DOHH2 (cell line): ENCODE measurements at regions not wholly inside any gene's neighbourhood (a gene's known extent, or its start where the extent isn't known, plus 50 kb on each side); places are given as distances from the start of the nearest gene placed in this dataset.

Experiments used
- H3F3A ChIP-seq: fragments of 200-600 bp; sonication (generic), shearing (Covaris generic); 2 replicates; pipeline ENCODE4 v1.6.0; 2016; ENCODE audit warnings: antibody characterized with exemption, mild to moderate bottlenecking; ENCODE audit not compliant: control insufficient read depth, insufficient read depth
- H3K27ac ChIP-seq: fragments of 200-600 bp; sonication (generic); 2 replicates; pipeline ENCODE4 v1.5.1; 2014; ENCODE audit warnings: low read depth, mild to moderate bottlenecking, low read length, moderate library complexity
- H3K27me3 ChIP-seq: fragments of 200-600 bp; sonication (generic); 2 replicates; pipeline ENCODE4 v1.6.1; 2014; ENCODE audit warnings: mild to moderate bottlenecking, low read length, mixed read lengths; ENCODE audit not compliant: control insufficient read depth
- H3K36me3 ChIP-seq: fragments of 200-600 bp; sonication (generic); 2 replicates; pipeline ENCODE4 v1.6.1; 2014; ENCODE audit warnings: mild to moderate bottlenecking, low read length, moderate library complexity, mixed read lengths; ENCODE audit not compliant: control insufficient read depth
- H3K4me1 ChIP-seq: fragments of 200-600 bp; sonication (generic); 2 replicates; pipeline ENCODE4 v1.6.1; 2014; ENCODE audit warnings: mild to moderate bottlenecking, low read length, mixed read lengths; ENCODE audit not compliant: control insufficient read depth
- H3K4me2 ChIP-seq: fragments of 200-600 bp; sonication (generic); 2 replicates; pipeline ENCODE4 v1.6.0; 2014; ENCODE audit warnings: mild to moderate bottlenecking, low read length, moderate library complexity
- H3K4me3 ChIP-seq: fragments of 200-600 bp; sonication (generic); 2 replicates; pipeline ENCODE4 v1.5.1; 2014; ENCODE audit warnings: mild to moderate bottlenecking, low read length, mixed read lengths
- H3K79me2 ChIP-seq: fragments of 200-600 bp; sonication (generic); 2 replicates; pipeline ENCODE4 v1.6.1; 2014; ENCODE audit warnings: mild to moderate bottlenecking, low read length, mixed read lengths; ENCODE audit not compliant: control insufficient read depth
- H3K9me2 ChIP-seq: fragments of 200-600 bp; sonication (generic); replicated peaks from 2 replicates; pipeline ENCODE4 v1.6.1; 2014; ENCODE audit warnings: mild to moderate bottlenecking, low read length, mixed read lengths; ENCODE audit not compliant: control insufficient read depth
- H3K9me3 ChIP-seq: fragments of 200-600 bp; sonication (generic); 2 replicates; pipeline ENCODE4 v1.6.1; 2014; ENCODE audit warnings: antibody characterized with exemption, low read length, mixed read lengths; ENCODE audit not compliant: control insufficient read depth, insufficient read depth
- H4K20me1 ChIP-seq: fragments of 200-600 bp; sonication (generic); 2 replicates; pipeline ENCODE4 v1.6.0; 2014; ENCODE audit warnings: low read depth, mild to moderate bottlenecking, antibody characterized with exemption, low read length, moderate library complexity; ENCODE audit not compliant: control insufficient read depth, insufficient read depth
- EZH2phosphoT487 ChIP-seq: fragments of 200-600 bp; sonication (generic); IDR thresholded peaks from 2 replicates; pipeline ENCODE4 v1.6.1; 2017; ENCODE audit warnings: borderline replicate concordance, mild to moderate bottlenecking, antibody characterized with exemption, low read length, moderate library complexity, mixed read lengths
- TF ChIP-seq, protein P1 (sequence below): fragments of 200-600 bp; sonication (generic); IDR thresholded peaks from one replicate; pipeline ENCODE4 v1.5.1; 2014; ENCODE audit warnings: antibody characterized with exemption, mild to moderate bottlenecking, low read depth, low read length; ENCODE audit not compliant: poor library complexity, severe bottlenecking

DNA sequence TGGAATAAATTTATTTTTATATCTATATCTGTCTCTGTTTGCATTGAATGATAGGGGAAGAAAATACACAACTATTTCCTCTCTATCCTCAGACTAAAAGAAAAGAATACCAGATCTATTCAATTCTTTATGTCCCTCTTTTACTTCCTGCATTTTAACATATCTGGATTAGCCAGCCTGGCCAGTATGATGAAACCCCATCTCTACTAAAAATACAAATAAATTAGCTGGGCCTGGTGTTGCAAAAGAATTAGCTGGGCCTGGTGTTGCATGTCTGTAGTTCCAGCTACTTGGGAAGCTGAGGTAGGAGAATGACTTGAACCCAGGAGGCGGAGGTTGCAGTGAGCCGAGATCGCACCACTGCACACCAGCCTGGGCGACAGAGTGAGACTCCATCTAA is 182.0 kb downstream of the LURAP1L start:
- H3K9me2 ChIP-seq: no peaks in the 10 kb centered on the region
- no peaks in the 10 kb centered on the region for H3F3A ChIP-seq
- H3K79me2 ChIP-seq: no peaks in the 10 kb centered on the region
- no peak overlapping the region for H3K27ac ChIP-seq
- no peaks in the 10 kb centered on the region for H4K20me1 ChIP-seq
- H3K4me2 ChIP-seq: no peak overlapping the region
- H3K9me3 ChIP-seq: no peaks in the 10 kb centered on the region; the same call in 1 of the 2 replicates
- H3K27me3 ChIP-seq: no peaks in the 10 kb centered on the region
- H3K4me3 ChIP-seq: no peak overlapping the region
- TF ChIP-seq EZH2phosphoT487: no peak
- TF ChIP-seq, protein P1, sequence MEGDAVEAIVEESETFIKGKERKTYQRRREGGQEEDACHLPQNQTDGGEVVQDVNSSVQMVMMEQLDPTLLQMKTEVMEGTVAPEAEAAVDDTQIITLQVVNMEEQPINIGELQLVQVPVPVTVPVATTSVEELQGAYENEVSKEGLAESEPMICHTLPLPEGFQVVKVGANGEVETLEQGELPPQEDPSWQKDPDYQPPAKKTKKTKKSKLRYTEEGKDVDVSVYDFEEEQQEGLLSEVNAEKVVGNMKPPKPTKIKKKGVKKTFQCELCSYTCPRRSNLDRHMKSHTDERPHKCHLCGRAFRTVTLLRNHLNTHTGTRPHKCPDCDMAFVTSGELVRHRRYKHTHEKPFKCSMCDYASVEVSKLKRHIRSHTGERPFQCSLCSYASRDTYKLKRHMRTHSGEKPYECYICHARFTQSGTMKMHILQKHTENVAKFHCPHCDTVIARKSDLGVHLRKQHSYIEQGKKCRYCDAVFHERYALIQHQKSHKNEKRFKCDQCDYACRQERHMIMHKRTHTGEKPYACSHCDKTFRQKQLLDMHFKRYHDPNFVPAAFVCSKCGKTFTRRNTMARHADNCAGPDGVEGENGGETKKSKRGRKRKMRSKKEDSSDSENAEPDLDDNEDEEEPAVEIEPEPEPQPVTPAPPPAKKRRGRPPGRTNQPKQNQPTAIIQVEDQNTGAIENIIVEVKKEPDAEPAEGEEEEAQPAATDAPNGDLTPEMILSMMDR: no peak
- H3K36me3 ChIP-seq: no peaks in the 10 kb centered on the region
- H3K4me1 ChIP-seq: no peaks in the 10 kb centered on the region

- no peak overlapping the region for H3K4me2 ChIP-seq
- H3K9me2 ChIP-seq: no peaks in the 10 kb centered on the region
- TF ChIP-seq, protein P1: no peak
- no peak for TF ChIP-seq EZH2phosphoT487
- no peaks in the 10 kb centered on the region for H4K20me1 ChIP-seq
- H3K4me1 ChIP-seq: no peaks in the 10 kb centered on the region
- H3K79me2 ChIP-seq: no peaks in the 10 kb centered on the region
- H3K4me3 ChIP-seq: no peak overlapping the region
- H3K27me3 ChIP-seq: no peaks in the 10 kb centered on the region
- no peaks in the 10 kb centered on the region for H3F3A ChIP-seq
- H3K9me3 ChIP-seq: no peaks in the 10 kb centered on the region; the same call in 1 of the 2 replicates
- H3K27ac ChIP-seq: no peak overlapping the region
- no peaks in the 10 kb centered on the region for H3K36me3 ChIP-seq
Measured at GRCh38 chr9:12958279-12958678, 183.5 kb downstream of the LURAP1L start.

DNA sequence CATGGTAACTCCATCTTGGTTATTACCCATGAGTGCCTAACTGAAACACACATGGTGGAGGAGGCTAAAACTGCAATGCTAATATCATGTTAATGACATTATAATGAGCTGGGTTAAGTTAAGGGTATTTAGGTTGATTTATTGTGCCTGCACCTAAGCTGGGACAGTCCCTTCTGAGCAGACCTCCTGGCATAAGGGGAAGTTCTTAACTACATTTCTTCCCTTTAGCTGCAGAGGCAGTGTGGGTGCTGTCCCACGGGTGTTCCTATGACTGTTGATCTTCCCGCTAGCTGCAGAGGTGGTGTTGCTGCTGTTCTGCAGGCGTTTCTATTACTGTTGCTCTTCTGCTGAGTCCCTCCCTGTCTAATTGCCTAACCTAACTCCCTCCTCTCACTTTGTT is 183.9 kb downstream of the LURAP1L start:
- no peak overlapping the region for H3K4me3 ChIP-seq
- no peaks in the 10 kb centered on the region for H4K20me1 ChIP-seq
- no peaks in the 10 kb centered on the region for H3K36me3 ChIP-seq
- H3K27me3 ChIP-seq: no peaks in the 10 kb centered on the region
- H3K9me3 ChIP-seq: no peaks in the 10 kb centered on the region; the same call in 1 of the 2 replicates
- no peak overlapping the region for H3K27ac ChIP-seq
- no peak overlapping the region for H3K4me2 ChIP-seq
- H3K9me2 ChIP-seq: no peaks in the 10 kb centered on the region
- no peaks in the 10 kb centered on the region for H3K79me2 ChIP-seq
- no peaks in the 10 kb centered on the region for H3F3A ChIP-seq
- TF ChIP-seq, protein P1: no peak
- TF ChIP-seq EZH2phosphoT487: no peak
- no peaks in the 10 kb centered on the region for H3K4me1 ChIP-seq
